GM12878 (cell line): ENCODE measurements at regions not wholly inside any gene's neighbourhood (a gene's known extent, or its start where the extent isn't known, plus 50 kb on each side); places are given as distances from the start of the nearest gene placed in this dataset.

Source experiments
- ATAC-seq: fragments of 200-7000 bp; cut with Tn5 transposase; 3 replicates; pipeline ENCODE4 v1.9.1; 2020; ENCODE audit warnings: mild to moderate bottlenecking, moderate library complexity
- BruUV-seq: library from RNA; stranded (reverse); fragments of 400-500 nt; replicated peaks from 2 replicates; lab custom pipeline; 2021; lab: Mats Ljungman, UMichigan
- CTCF ChIA-PET: fragments of 300-600 bp; sonication (Branson Sonifier 250); formaldehyde crosslinking; extraction: SDS; loops from one replicate; lab custom pipeline; 2021; ENCODE audit warnings: inconsistent platforms; lab: Yijun Ruan, JAX
- POLR2A ChIA-PET: fragments of 350-600 bp; formaldehyde crosslinking; extraction: SDS; loops from one replicate; lab custom pipeline; 2021; ENCODE audit warnings: inconsistent platforms; lab: Charles Lee
- RAD21 ChIA-PET: fragments of 300-600 bp; sonication (Branson Sonifier 250); formaldehyde crosslinking; loops from one replicate; lab custom pipeline; 2023; ENCODE audit warnings: antibody characterized with exemption; ENCODE audit not compliant: unreplicated experiment; lab: Charles Lee
- SMC1A ChIA-PET: fragments of 300-600 bp; sonication (Branson Sonifier 250); formaldehyde crosslinking; loops from one replicate; lab custom pipeline; 2023; ENCODE audit not compliant: unreplicated experiment, uncharacterized antibody; lab: Charles Lee
- DNase-seq: peaks from one replicate; pipeline ENCODE4 v3.0.0-alpha.2; 2011; ENCODE audit warnings: low read depth, low spot score
- FAIRE-seq: peaks from 3 replicates; lab custom pipeline; 2011; peaks lifted over from hg19 to GRCh38; lab: Jason Lieb, UNC
- H2AFZ ChIP-seq: 2 replicates; pipeline ENCODE4 v1.6.0; 2011; ENCODE audit warnings: low read depth, low read length, control low read depth; ENCODE audit not compliant: control insufficient read depth
- H3K27ac ChIP-seq: 2 replicates; pipeline ENCODE4 v1.5.1; 2011; ENCODE audit warnings: control low read depth; ENCODE audit not compliant: control insufficient read depth, insufficient read depth
- H3K27me3 ChIP-seq, 2 experiments: replicated peaks in 1 of 2; 2 replicates each; pipeline versions ENCODE4 v1.6.0 to v1.6.1; 2011; ENCODE audit warnings: low read length in 1 of 2; ENCODE audit not compliant: control insufficient read depth in 2 of 2, insufficient read depth in 2 of 2
- H3K36me3 ChIP-seq, 2 experiments: 2 replicates each; pipeline ENCODE4 v1.5.1; 2011; ENCODE audit warnings: low read length in 1 of 2; ENCODE audit not compliant: control insufficient read depth in 2 of 2, insufficient read depth in 2 of 2
- H3K4me1 ChIP-seq: 2 replicates; pipeline ENCODE4 v1.6.1; 2011; ENCODE audit warnings: mild to moderate bottlenecking, low read length, moderate library complexity, mixed read lengths; ENCODE audit not compliant: control insufficient read depth, insufficient read depth
- H3K4me2 ChIP-seq: 2 replicates; pipeline ENCODE4 v1.6.0; 2011; ENCODE audit warnings: control low read depth; ENCODE audit not compliant: control insufficient read depth, insufficient read depth
- H3K4me3 ChIP-seq: fragments of 200-600 bp; sonication (generic); 2 replicates; pipeline ENCODE4 v1.5.1; 2016
- H3K79me2 ChIP-seq: 2 replicates; pipeline ENCODE4 v1.6.0; 2011; ENCODE audit warnings: low read length; ENCODE audit not compliant: control insufficient read depth, insufficient read depth
- H3K9ac ChIP-seq: 2 replicates; pipeline ENCODE4 v1.8.0; 2011; ENCODE audit warnings: low read length, control low read depth, mixed read lengths; ENCODE audit not compliant: control insufficient read depth, insufficient read depth
- H3K9me3 ChIP-seq: replicated peaks from 3 replicates; pipeline ENCODE4 v1.5.1; 2011; ENCODE audit warnings: mild to moderate bottlenecking, low read length; ENCODE audit not compliant: control insufficient read depth, insufficient read depth
- H4K20me1 ChIP-seq: 2 replicates; pipeline ENCODE4 v1.6.0; 2011; ENCODE audit not compliant: control insufficient read depth, insufficient read depth
- CREM ChIP-seq: IDR thresholded peaks from 2 replicates; pipeline ENCODE4 v1.6.1; 2014; ENCODE audit warnings: antibody characterized with exemption, low read depth
- EGR1 ChIP-seq, 2 experiments: IDR thresholded peaks; 1 replicate in 1 of 2; 2 replicates in 1 of 2; pipeline ENCODE4 v1.6.1; 2011 to 2012; ENCODE audit warnings: low read depth in 2 of 2, low read length in 2 of 2, borderline replicate concordance in 1 of 2, mild to moderate bottlenecking in 1 of 2, moderate library complexity in 1 of 2
- PML ChIP-seq: IDR thresholded peaks from 2 replicates; pipeline ENCODE4 v1.6.1; 2012; ENCODE audit warnings: low read length, inconsistent platforms
- POLR2A ChIP-seq: IDR thresholded peaks from 2 replicates; pipeline ENCODE4 v1.6.1; 2011; ENCODE audit warnings: low read depth, mild to moderate bottlenecking, low read length
- POLR2AphosphoS5 ChIP-seq: IDR thresholded peaks from 2 replicates; pipeline ENCODE4 v1.6.1; 2011; ENCODE audit warnings: mild to moderate bottlenecking, low read length, inconsistent platforms
- RFX5 ChIP-seq: IDR thresholded peaks from 2 replicates; pipeline ENCODE4 v1.6.1; 2011; ENCODE audit warnings: low read depth, low read length, improper control_type of control experiment
- RUNX3 ChIP-seq: IDR thresholded peaks from 2 replicates; pipeline ENCODE4 v1.6.1; 2012; ENCODE audit warnings: low read length, inconsistent platforms
- TAF1 ChIP-seq: IDR thresholded peaks from 2 replicates; pipeline ENCODE4 v1.6.1; 2011; ENCODE audit warnings: mild to moderate bottlenecking, low read depth, low read length, borderline replicate concordance
- TCF3 ChIP-seq: IDR thresholded peaks from 2 replicates; pipeline ENCODE4 v1.6.1; 2012; ENCODE audit warnings: low read depth, mild to moderate bottlenecking, low read length, borderline replicate concordance; ENCODE audit not compliant: insufficient read depth
- WGBS: methylation state at CpG from one replicate; pipeline ENCODE4 v1.1.6; 2016; ENCODE audit warnings: low lambda C conversion rate; ENCODE audit not compliant: insufficient replicate concordance, insufficient coverage; ENCODE audit errors: missing lambda C conversion rate; 5-methylcytosine and 5-hydroxymethylcytosine counted together
- in situ Hi-C: fragments of 300-500 bp; cut with MboI; formaldehyde crosslinking; loops from 9 replicates; pipeline ENCODE4 v1.14.3; 2018; ENCODE audit warnings: mixed read lengths
- intact Hi-C: fragments of 100-400 bp; cut with micrococcal nuclease; formaldehyde crosslinking; loops from one replicate; pipeline ENCODE4 v1.14.2; 2022; ENCODE audit not compliant: unreplicated experiment

- no peaks in the 10 kb centered on the region for H3K27me3 ChIP-seq
- H3K9ac ChIP-seq, result peak overlapping the region; percentile 67
- SMC1A ChIA-PET, result no interaction called here
- RAD21 ChIA-PET, result no interaction called here
- H3K36me3 ChIP-seq, result no peaks in the 10 kb centered on the region
- no peaks in the 10 kb centered on the region for H3K4me1 ChIP-seq
- peaks cover 81% of the 10 kb centered on the region for H3K79me2 ChIP-seq
- BruUV-seq, result no TSS peak
- no peak for FAIRE-seq
- H4K20me1 ChIP-seq, result no peaks in the 10 kb centered on the region
- in situ Hi-C loops (no loop called here), intact Hi-C loops (no loop called here)
- CTCF ChIA-PET, result no interaction called here
- no peak overlapping the region for H2AFZ ChIP-seq
- H3K4me3 ChIP-seq, result no peak overlapping the region; the same call in 1 of the 2 replicates
- no CpG with 5 or more reads among the region's 9 CpGs for WGBS
- no peaks in the 10 kb centered on the region for H3K9me3 ChIP-seq
- DNase-seq, result no peak
- TF ChIP-seq POLR2A (peak; percentile 51; the same call in 1 of the 2 replicates), RUNX3 (peak; percentile 51; the same call in 1 of the 2 replicates), PML (0 out of 2 replicates have a peak, but pooled peaks have one; percentile 47), TAF1 (0 out of 2 replicates have a peak, but pooled peaks have one; percentile 23), CREM (peak; percentile 12; the same call in 1 of the 2 replicates), RFX5 (no peak), TCF3 (no peak), POLR2AphosphoS5 (peak; percentile 42; the same call in 1 of the 2 replicates), EGR1 (IDR thresholded peaks at IDR 0.05; ENCODE audit: borderline replicate concordance in 1 of 2, low read depth in 2 of 2, low read length in 2 of 2) (peak in 1 of 2 experiments; percentile 87; a peak in 2 of 3 replicates)
- no peak for ATAC-seq
- H3K4me2 ChIP-seq, result peak overlapping the region; percentile 66; the same call in 1 of the 2 replicates
- peak overlapping the region; percentile 71 for H3K27ac ChIP-seq
- POLR2A ChIA-PET, result no interaction called here
Measured at GRCh38 chr14:105908481-105908911, 382.1 kb downstream of the TMEM121 start.
